Neural progenitor cell (in vitro differentiated cells): ENCODE measurements at regions not wholly inside any gene's neighbourhood (a gene's known extent, or its start where the extent isn't known, plus 50 kb on each side); places are given as distances from the start of the nearest gene placed in this dataset.

Source experiments
- CTCF ChIP-seq: fragments of 200-600 bp; sonication (generic); IDR thresholded peaks from 2 replicates; pipeline ENCODE4 v1.5.1; 2017; ENCODE audit warnings: antibody characterized with exemption, mild to moderate bottlenecking
- EZH2 ChIP-seq: fragments of 200-600 bp; sonication (generic); IDR thresholded peaks from 2 replicates; pipeline ENCODE4 v1.6.1; 2017; ENCODE audit warnings: antibody characterized with exemption, mild to moderate bottlenecking, moderate library complexity

DNA sequence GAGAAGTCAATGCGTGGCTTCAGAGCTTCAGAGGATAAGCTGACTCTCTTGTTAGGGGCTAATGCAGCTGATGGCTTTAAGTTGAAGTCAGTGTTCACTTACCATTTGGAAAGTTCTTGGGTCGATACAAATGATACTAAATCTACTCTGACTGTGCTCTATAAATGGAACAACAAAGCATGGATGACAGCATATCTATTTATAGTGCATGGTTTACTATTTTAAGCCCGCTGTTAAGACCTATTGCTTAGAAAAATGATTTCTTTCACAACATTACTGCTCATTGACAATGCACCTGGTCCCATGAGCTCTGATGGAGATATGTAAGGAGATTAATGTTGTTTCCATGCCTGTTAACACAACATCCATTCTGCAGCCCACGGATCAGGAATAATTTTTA, 435.7 kb downstream of the MAT2B start:
- TF ChIP-seq CTCF, result no peak
- no peak for TF ChIP-seq EZH2
